ENCODE measurements at regions not wholly inside any gene's neighbourhood (a gene's known extent, or its start where the extent isn't known, plus 50 kb on each side); places are given as distances from the start of the nearest gene placed in this dataset.
A peak's percentile ranks its signal among the peaks of the same experiment; 100 is the strongest.

GRCh38 chr19:13700621-13701020, 63.7 kb upstream of the MRI1 start:
- no peak overlapping the region for H3K27ac Mint-ChIP-seq
- H3K9me3 Mint-ChIP-seq = peaks cover 17% of the 10 kb centered on the region
- no peak for DNase-seq
- H3K36me3 Mint-ChIP-seq (ENCODE audit: low read depth) = no peaks in the 10 kb centered on the region; the same call in 1 of the 2 replicates
- no peak for TF ChIP-seq CTCF (IDR thresholded peaks at IDR 0.05)
- no peak overlapping the region for H3K4me3 Mint-ChIP-seq
- H3K4me1 Mint-ChIP-seq (ENCODE audit: low read depth) = peaks cover 8% of the 10 kb centered on the region; the same call in 1 of the 2 replicates
- H3K27me3 Mint-ChIP-seq (ENCODE audit: insufficient read depth) = peaks cover 21% of the 10 kb centered on the region

GRCh38 chr19:13699786-13700185, 64.5 kb upstream of the MRI1 start:
- Mint-ChIP-seq H3K4me1 (ENCODE audit: low read depth) (peaks cover 8% of the 10 kb centered on the region; the same call in 1 of the 2 replicates), H3K9me3 (peaks cover 11% of the 10 kb centered on the region), H3K27ac (no peak overlapping the region), H3K4me3 (no peak overlapping the region), H3K27me3 (ENCODE audit: insufficient read depth) (peaks cover 20% of the 10 kb centered on the region), H3K36me3 (ENCODE audit: low read depth) (no peaks in the 10 kb centered on the region)
- no peak for DNase-seq
- TF ChIP-seq CTCF (IDR thresholded peaks at IDR 0.05) = no peak

- H3K27me3 Mint-ChIP-seq (ENCODE audit: insufficient read depth) = peaks cover 23% of the 10 kb centered on the region
These were observed 67.5 kb upstream of the MRI1 start for GRCh38 chr19:13696839-13697238.

GRCh38 chr19:13693889-13694288, 70.4 kb upstream of the MRI1 start:
- Mint-ChIP-seq H3K36me3 (ENCODE audit: low read depth) (no peaks in the 10 kb centered on the region), H3K4me3 (no peak overlapping the region), H3K27me3 (ENCODE audit: insufficient read depth) (peaks cover 20% of the 10 kb centered on the region), H3K27ac (no peak overlapping the region), H3K4me1 (ENCODE audit: low read depth) (peaks cover 11% of the 10 kb centered on the region), H3K9me3 (no peaks in the 10 kb centered on the region)
- no peak for DNase-seq
- no peak for TF ChIP-seq CTCF (IDR thresholded peaks at IDR 0.05)

More at GRCh38 chr19:13696839-13697238, 67.5 kb upstream of the MRI1 start:
- no peak for DNase-seq
- Mint-ChIP-seq H3K4me3 (no peak overlapping the region), H3K36me3 (ENCODE audit: low read depth) (no peaks in the 10 kb centered on the region), H3K4me1 (ENCODE audit: low read depth) (peaks cover 14% of the 10 kb centered on the region), H3K27ac (no peak overlapping the region), H3K9me3 (peaks cover 7% of the 10 kb centered on the region)
- no peak for TF ChIP-seq CTCF (IDR thresholded peaks at IDR 0.05)

GRCh38 chr19:13691569-13692435, 72.5 kb upstream of the MRI1 start:
- H3K4me1 Mint-ChIP-seq (ENCODE audit: low read depth) = peaks cover 11% of the 10 kb centered on the region
- no peaks in the 10 kb centered on the region for H3K36me3 Mint-ChIP-seq (ENCODE audit: low read depth)
- peak; percentile 64 for DNase-seq
- no peaks in the 10 kb centered on the region for H3K9me3 Mint-ChIP-seq
- no peak overlapping the region for H3K4me3 Mint-ChIP-seq
- peaks cover 25% of the 10 kb centered on the region for H3K27me3 Mint-ChIP-seq (ENCODE audit: insufficient read depth)
- no peak overlapping the region; the same call in 1 of the 2 replicates for H3K27ac Mint-ChIP-seq
- no peak for TF ChIP-seq CTCF (IDR thresholded peaks at IDR 0.05)

All from HFFc6 (cell line).